Right lobe of liver (tissue), 6 donors: ENCODE measurements at regions not wholly inside any gene's neighbourhood (a gene's known extent, or its start where the extent isn't known, plus 50 kb on each side); places are given as distances from the start of the nearest gene placed in this dataset.

ENCODE experiments used
- ATAC-seq, 4 donors: fragments of 200-7000 bp; cut with Tn5 transposase; one replicate each; pipeline ENCODE4 v1.9.1; 2020; ENCODE audit warnings: mild to moderate bottlenecking in 4 of 4, moderate library complexity in 4 of 4
- DNase-seq, 3 donors: peaks; one replicate each; pipeline ENCODE4 v3.0.0-alpha.2; 2020
- H3K27ac ChIP-seq, 3 donors: fragments of 200-600 bp; one replicate each; pipeline ENCODE4 v1.8.0; 2022
- H3K27me3 ChIP-seq, 2 donors: fragments of 200-600 bp; one replicate each; pipeline ENCODE4 v1.8.0; 2022
- H3K36me3 ChIP-seq, 4 donors: fragments of 200-600 bp; sonication (generic) in 1 of 4; one replicate each; pipeline versions ENCODE4 v1.5.1 to v1.8.0; 2017 to 2022; ENCODE audit warnings: control low read depth in 1 of 4
- H3K4me1 ChIP-seq, 4 donors: fragments of 200-600 bp; sonication (generic) in 1 of 4; one replicate each; pipeline versions ENCODE4 v1.5.1 to v1.8.0; 2017 to 2022; ENCODE audit warnings: control low read depth in 1 of 4
- H3K4me3 ChIP-seq, 3 donors: fragments of 200-600 bp; one replicate each; pipeline ENCODE4 v1.8.0; 2022
- H3K9me3 ChIP-seq, 4 donors: fragments of 200-600 bp; sonication (generic) in 1 of 4; one replicate each; pipeline versions ENCODE4 v1.5.1 to v1.8.0; 2017 to 2022; ENCODE audit warnings: control low read depth in 1 of 4
- CTCF ChIP-seq, 4 donors: fragments of 200-600 bp in 3 of 4; fragments of 450-650 bp in 1 of 4; IDR thresholded peaks; one replicate each; pipeline versions ENCODE4 v1.5.1 to v1.8.0; 2016 to 2022; ENCODE audit warnings: antibody characterized with exemption in 4 of 4, mild to moderate bottlenecking in 2 of 4
- POLR2A ChIP-seq: fragments of 450-650 bp; IDR thresholded peaks from one replicate; pipeline ENCODE4 v1.6.1; 2017; ENCODE audit warnings: antibody characterized with exemption, mild to moderate bottlenecking
- WGBS: methylation state at CpG from one replicate; pipeline ENCODE4 v1.1.6; 2018; ENCODE audit warnings: low coverage, low lambda C conversion rate; ENCODE audit not compliant: insufficient coverage; ENCODE audit errors: missing lambda C conversion rate; 5-methylcytosine and 5-hydroxymethylcytosine counted together
- intact Hi-C, 2 donors: fragments of 100-400 bp; cut with DNase I; formaldehyde crosslinking; loops; one replicate each; pipeline versions ENCODE4 v1.11.2 to v1.14.1; 2022
- donor health status: DM: no; HTN: yes; CAD: no.
- donor health status: DM: no; HTN: no; CAD: no.
- donor health status: DM: no; HTN: no; CAD: no.
- donor health status: DM: no; HTN: yes; CAD: no.
- donor health status: DM: no; HTN: yes; CAD: no.

- no peaks in the 10 kb centered on the region for H3K36me3 ChIP-seq
- no peak for TF ChIP-seq POLR2A
- no peak for TF ChIP-seq CTCF (IDR thresholded peaks at IDR 0.05)
- H3K9me3 ChIP-seq, result no peaks in the 10 kb centered on the region
- ATAC-seq (no peak), DNase-seq (no peak)
- H3K4me3 ChIP-seq, result no peak overlapping the region
- intact Hi-C loops, result no loop called here
- H3K27me3 ChIP-seq, result no peaks in the 10 kb centered on the region
- no peak overlapping the region for H3K27ac ChIP-seq
- H3K4me1 ChIP-seq, result no peaks in the 10 kb centered on the region
- 63% methylated on average over 2 of the region's 2 CpGs for WGBS
Measured at GRCh38 chr3:76429581-76430177, 610.2 kb upstream of the ROBO2 start.

DNA sequence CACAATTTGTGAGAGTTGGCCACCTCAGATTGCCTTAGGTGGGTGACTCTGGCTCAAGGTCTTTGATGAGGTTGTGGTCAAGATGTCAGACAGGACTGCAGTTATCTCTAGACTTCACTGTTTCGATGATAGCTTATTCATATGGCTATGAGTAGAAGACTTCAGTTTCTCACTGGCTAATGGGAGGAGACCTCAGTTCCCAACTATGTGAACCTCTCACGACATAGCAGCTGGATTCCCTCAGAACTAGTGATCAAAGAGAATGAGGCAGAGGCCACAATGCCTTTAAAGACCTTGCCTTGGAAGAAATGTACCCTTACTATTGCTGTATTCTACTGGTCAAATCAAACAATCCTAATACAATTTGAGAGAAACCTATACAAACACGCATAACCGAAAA is 607.5 kb upstream of the ROBO2 start:
- intact Hi-C loops, result no loop called here
- ATAC-seq (no peak), DNase-seq (no peak)
- Histone ChIP-seq H3K4me3 (no peak overlapping the region), H3K9me3 (no peaks in the 10 kb centered on the region), H3K27ac (no peak overlapping the region), H3K27me3 (no peaks in the 10 kb centered on the region), H3K36me3 (no peaks in the 10 kb centered on the region), H3K4me1 (no peaks in the 10 kb centered on the region)
- 53% methylated on average over 3 of the region's 4 CpGs for WGBS
- no peak for TF ChIP-seq CTCF (IDR thresholded peaks at IDR 0.05)
- no peak for TF ChIP-seq POLR2A

GRCh38 chr3:76436894-76437293 is 603.0 kb upstream of the ROBO2 start:
- Histone ChIP-seq H3K4me3 (no peak overlapping the region), H3K27me3 (no peaks in the 10 kb centered on the region), H3K27ac (no peak overlapping the region), H3K9me3 (no peaks in the 10 kb centered on the region), H3K36me3 (no peaks in the 10 kb centered on the region), H3K4me1 (no peaks in the 10 kb centered on the region)
- TF ChIP-seq CTCF (IDR thresholded peaks at IDR 0.05) (no peak), POLR2A (no peak)
- ATAC-seq (no peak), DNase-seq (no peak)
- intact Hi-C loops, result no loop called here
- 32% methylated on average over 3 of the region's 3 CpGs for WGBS

DNA sequence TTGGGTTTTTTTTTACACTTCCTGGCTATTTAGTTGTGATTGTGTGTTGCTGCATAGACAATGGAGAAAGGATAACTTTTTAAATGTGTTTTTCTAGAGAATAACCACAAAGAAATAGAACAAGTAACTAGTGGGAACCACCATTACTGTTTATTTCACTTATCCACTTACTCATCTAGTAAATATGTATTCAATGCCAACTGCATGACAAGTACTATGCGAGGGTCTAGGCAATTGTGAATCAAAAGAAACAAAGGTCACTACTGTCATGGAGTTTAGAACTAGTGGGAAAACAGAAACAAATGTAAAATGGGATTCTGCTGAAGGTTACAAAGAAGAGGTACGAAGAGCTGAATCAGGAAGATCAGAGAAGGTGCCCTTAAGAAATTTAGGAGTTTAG is 600.9 kb upstream of the ROBO2 start:
- no peak overlapping the region for H3K4me3 ChIP-seq
- DNase-seq, result no peak
- ATAC-seq, result no peak
- WGBS, result 32% methylated on average over 2 of the region's 2 CpGs
- intact Hi-C loops, result no loop called here
- H3K4me1 ChIP-seq, result no peaks in the 10 kb centered on the region
- no peaks in the 10 kb centered on the region for H3K9me3 ChIP-seq
- no peaks in the 10 kb centered on the region for H3K36me3 ChIP-seq
- H3K27ac ChIP-seq, result no peak overlapping the region
- no peaks in the 10 kb centered on the region for H3K27me3 ChIP-seq
- no peak for TF ChIP-seq POLR2A
- TF ChIP-seq CTCF (IDR thresholded peaks at IDR 0.05), result no peak
